Tibial nerve (tissue), 4 donors: ENCODE measurements at regions not wholly inside any gene's neighbourhood (a gene's known extent, or its start where the extent isn't known, plus 50 kb on each side); places are given as distances from the start of the nearest gene placed in this dataset.

Experiments used
- DNase-seq, 2 donors: peaks; one replicate each; pipeline ENCODE4 v3.0.0-alpha.2; 2019; ENCODE audit warnings: low spot score in 2 of 2
- H3K27ac ChIP-seq, 4 donors: fragments of 200-600 bp; sonication (generic) in 3 of 4; one replicate each; pipeline ENCODE4 v1.5.1; 2017 to 2019; ENCODE audit warnings: mild to moderate bottlenecking in 1 of 4
- H3K27me3 ChIP-seq, 2 donors: fragments of 200-600 bp; sonication (generic) in 1 of 2; one replicate each; pipeline versions ENCODE4 v1.5.1 to v1.6.0; 2017 to 2019
- H3K36me3 ChIP-seq, 3 donors: fragments of 200-600 bp; sonication (generic); one replicate each; pipeline ENCODE4 v1.5.1; 2018 to 2019
- H3K4me1 ChIP-seq, 4 donors: fragments of 200-600 bp; sonication (generic) in 3 of 4; one replicate each; pipeline ENCODE4 v1.5.1; 2017 to 2019
- H3K4me3 ChIP-seq, 4 donors: fragments of 200-600 bp; sonication (generic) in 3 of 4; one replicate each; pipeline ENCODE4 v1.5.1; 2017 to 2019; ENCODE audit warnings: mild to moderate bottlenecking in 1 of 4, moderate library complexity in 1 of 4
- H3K9me3 ChIP-seq, 4 donors: fragments of 200-600 bp; sonication (generic) in 3 of 4; one replicate each; pipeline ENCODE4 v1.5.1; 2017 to 2019
- CTCF ChIP-seq, 5 experiments: fragments of 200-600 bp in 3 of 5; fragments of 450-650 bp in 2 of 5; sonication (generic) in 3 of 5; IDR thresholded peaks; one replicate each; pipeline ENCODE4 v1.5.1; 2016 to 2019; ENCODE audit warnings: antibody characterized with exemption in 5 of 5, mild to moderate bottlenecking in 3 of 5, moderate library complexity in 2 of 5
- EP300 ChIP-seq, 2 donors: sonication (generic); formaldehyde crosslinking; IDR thresholded peaks; one replicate each; pipeline ENCODE4 v1.6.1; 2017; ENCODE audit warnings: antibody characterized with exemption in 2 of 2, mild to moderate bottlenecking in 1 of 2
- POLR2A ChIP-seq, 2 donors: fragments of 450-650 bp; IDR thresholded peaks; one replicate each; pipeline ENCODE4 v1.6.1; 2017; ENCODE audit warnings: antibody characterized with exemption in 2 of 2, mild to moderate bottlenecking in 2 of 2, moderate library complexity in 2 of 2
- WGBS, 2 donors: methylation state at CpG; one replicate each; pipeline ENCODE4 v1.1.5; 2018; 5-methylcytosine and 5-hydroxymethylcytosine counted together

DNA sequence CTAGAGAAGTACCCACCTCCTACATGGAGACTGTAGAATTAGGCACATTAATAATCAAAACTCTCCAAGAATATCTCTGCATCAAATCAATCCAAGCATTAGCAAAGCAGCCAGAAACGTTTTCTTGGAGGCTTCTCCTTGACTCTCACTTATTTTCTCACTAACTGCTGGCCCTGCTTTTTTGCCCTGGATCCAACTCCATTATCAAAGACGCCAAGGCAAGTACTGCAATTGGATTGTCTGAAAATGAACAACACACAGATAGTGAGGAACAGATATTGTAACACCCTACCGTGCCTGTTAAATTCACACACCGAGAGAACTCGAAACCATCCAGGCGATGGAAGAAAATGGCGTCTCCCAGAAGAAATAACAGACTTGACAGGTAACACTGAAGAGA is 256.2 kb upstream of the MDFIC2 start:
- no peak for DNase-seq
- TF ChIP-seq POLR2A (IDR thresholded peaks at IDR 0.05) (no peak), EP300 (IDR thresholded peaks at IDR 0.05) (no peak), CTCF (IDR thresholded peaks at IDR 0.05) (no peak)
- Histone ChIP-seq H3K9me3 (peaks cover 0 to 5% (median 0%) of the 10 kb centered on the region in 4 donors), H3K4me3 (no peak overlapping the region), H3K36me3 (no peaks in the 10 kb centered on the region), H3K27me3 (no peaks in the 10 kb centered on the region), H3K4me1 (no peaks in the 10 kb centered on the region), H3K27ac (no peak overlapping the region)
- WGBS, 2 donors, result 85 to 87% methylated on average over 7 of the region's 7 CpGs

- H3K9me3 ChIP-seq, result peaks cover 0 to 9% (median 0%) of the 10 kb centered on the region in 4 donors
- H3K4me1 ChIP-seq, result no peaks in the 10 kb centered on the region
- WGBS, 2 donors, result 86 to 92% methylated on average over 3 of the region's 3 CpGs
- no peak overlapping the region for H3K27ac ChIP-seq
- H3K36me3 ChIP-seq, result no peaks in the 10 kb centered on the region
- no peak for DNase-seq
- no peaks in the 10 kb centered on the region for H3K27me3 ChIP-seq
- no peak overlapping the region for H3K4me3 ChIP-seq
- TF ChIP-seq POLR2A (IDR thresholded peaks at IDR 0.05) (no peak), EP300 (IDR thresholded peaks at IDR 0.05) (no peak), CTCF (IDR thresholded peaks at IDR 0.05) (no peak)
These were observed 253.4 kb upstream of the MDFIC2 start for GRCh38 chr3:70565861-70566260.

DNA sequence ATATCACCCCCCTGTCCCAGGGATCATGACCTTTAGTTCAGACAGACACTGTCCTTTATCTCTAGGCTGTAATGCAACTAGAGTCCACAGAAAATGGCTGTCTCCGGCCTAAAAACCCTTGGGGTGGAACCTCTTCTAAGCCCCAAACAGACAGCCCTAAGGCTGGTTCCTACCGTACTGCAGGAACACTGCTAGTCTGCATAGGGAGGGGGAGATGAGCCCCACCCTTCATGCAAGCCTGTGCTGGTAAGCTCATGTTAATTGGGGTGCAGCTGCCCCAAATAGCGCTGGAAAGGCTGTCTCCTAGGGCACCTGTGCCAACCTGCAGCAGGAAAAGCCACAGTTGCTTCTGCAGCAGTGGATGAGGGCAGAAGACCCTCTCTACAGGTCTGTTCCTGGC is 252.1 kb upstream of the MDFIC2 start:
- Histone ChIP-seq H3K27ac (no peak overlapping the region), H3K9me3 (peaks cover 0 to 9% (median 0%) of the 10 kb centered on the region in 4 donors), H3K36me3 (no peaks in the 10 kb centered on the region), H3K4me1 (no peaks in the 10 kb centered on the region), H3K4me3 (no peak overlapping the region), H3K27me3 (no peaks in the 10 kb centered on the region)
- TF ChIP-seq CTCF (IDR thresholded peaks at IDR 0.05) (no peak), POLR2A (IDR thresholded peaks at IDR 0.05) (no peak), EP300 (IDR thresholded peaks at IDR 0.05) (no peak)
- 49 to 52% methylated on average over 3 of the region's 3 CpGs for WGBS, 2 donors
- no peak for DNase-seq

- H3K27ac ChIP-seq, result no peak overlapping the region
- H3K4me3 ChIP-seq, result no peak overlapping the region
- TF ChIP-seq EP300 (IDR thresholded peaks at IDR 0.05) (no peak), POLR2A (IDR thresholded peaks at IDR 0.05) (no peak), CTCF (IDR thresholded peaks at IDR 0.05) (no peak)
- H3K4me1 ChIP-seq, result no peaks in the 10 kb centered on the region
- no peaks in the 10 kb centered on the region for H3K36me3 ChIP-seq
- H3K27me3 ChIP-seq, result no peaks in the 10 kb centered on the region
- no peak for DNase-seq
- 82 to 93% methylated on average over 3 of the region's 3 CpGs for WGBS, 2 donors
- peaks cover 0 to 9% (median 0%) of the 10 kb centered on the region in 4 donors for H3K9me3 ChIP-seq
These were observed 249.4 kb upstream of the MDFIC2 start for GRCh38 chr3:70561796-70562195.

DNA sequence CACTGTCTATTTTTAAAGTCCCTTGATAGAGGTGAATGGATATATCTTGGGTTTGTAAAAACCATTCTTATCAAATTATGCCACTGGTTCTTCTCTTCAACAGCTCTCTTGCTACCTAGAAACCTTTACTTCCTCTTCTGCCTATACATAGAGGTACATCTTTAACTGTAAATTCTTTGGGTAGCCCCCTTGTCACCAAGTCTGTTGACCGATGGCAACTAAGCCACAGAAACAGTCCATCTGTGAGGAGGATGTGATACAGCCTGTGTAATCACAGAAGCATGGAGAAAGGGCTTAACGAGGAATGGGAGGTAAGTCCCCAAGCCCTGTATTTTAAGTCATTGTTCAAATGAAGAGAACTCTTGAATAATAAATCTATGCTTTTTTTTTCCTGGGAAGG is 246.5 kb upstream of the MDFIC2 start:
- no peaks in the 10 kb centered on the region for H3K27me3 ChIP-seq
- H3K36me3 ChIP-seq, result no peaks in the 10 kb centered on the region
- DNase-seq, result no peak
- WGBS, 2 donors, result 60 to 74% methylated on average over 2 of the region's 2 CpGs
- H3K4me1 ChIP-seq, result no peaks in the 10 kb centered on the region
- TF ChIP-seq CTCF (IDR thresholded peaks at IDR 0.05) (no peak), POLR2A (IDR thresholded peaks at IDR 0.05) (no peak), EP300 (IDR thresholded peaks at IDR 0.05) (no peak)
- H3K27ac ChIP-seq, result no peak overlapping the region
- no peak overlapping the region for H3K4me3 ChIP-seq
- H3K9me3 ChIP-seq, result peaks cover 0 to 5% (median 0%) of the 10 kb centered on the region in 4 donors
